Fibroblast of lung (primary cell): ENCODE measurements at regions not wholly inside any gene's neighbourhood (a gene's known extent, or its start where the extent isn't known, plus 50 kb on each side); places are given as distances from the start of the nearest gene placed in this dataset.

ENCODE experiments used
- CTCF ChIP-seq, 2 donors: IDR thresholded peaks in 1 of 2; conservative IDR thresholded peaks in 1 of 2; 1 replicate in 1 of 2; 2 replicates in 1 of 2; pipeline ENCODE4 v1.5.1; 2011 to 2012; ENCODE audit warnings: low read length in 2 of 2, control low read depth in 1 of 2, inconsistent platforms in 1 of 2, low read depth in 1 of 2, mild to moderate bottlenecking in 1 of 2
- EZH2 ChIP-seq: IDR thresholded peaks from 2 replicates; pipeline ENCODE4 v1.5.1; 2012; ENCODE audit warnings: low read length, control low read depth, mild to moderate bottlenecking; ENCODE audit errors: missing control alignments

GRCh38 chr16:80362816-80363215 is 178.0 kb upstream of the DYNLRB2 start:
- TF ChIP-seq CTCF (conservative IDR thresholded peaks at IDR 0.05 in 1 of 2, IDR thresholded peaks at IDR 0.05 in 1 of 2; ENCODE audit: low read depth in 1 of 2, low read length in 2 of 2), result no peak
- TF ChIP-seq EZH2, result no peak
